ENCODE measurements at regions not wholly inside any gene's neighbourhood (a gene's known extent, or its start where the extent isn't known, plus 50 kb on each side); places are given as distances from the start of the nearest gene placed in this dataset.
A peak's percentile ranks its signal among the peaks of the same experiment; 100 is the strongest.

DNA sequence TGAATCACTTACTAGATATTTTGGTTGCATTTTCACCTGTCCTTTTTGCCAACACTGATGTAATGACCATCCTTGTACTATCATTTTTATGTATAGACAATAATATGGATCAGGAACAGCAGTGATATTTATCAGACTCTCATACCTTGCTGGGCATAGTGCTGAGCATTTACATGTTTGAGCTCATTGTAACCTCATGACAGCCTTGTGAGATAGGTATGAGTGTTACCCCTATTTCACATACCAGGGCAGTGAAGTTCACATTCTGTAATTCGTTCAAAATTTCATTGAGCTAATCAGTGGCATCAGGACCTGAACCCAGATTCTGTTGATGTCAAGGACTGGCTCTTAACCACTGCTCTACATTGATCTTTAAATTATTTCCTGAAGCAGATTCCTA, 221.5 kb upstream of the TBL1XR1 start:
- TF ChIP-seq TAF1 (IDR thresholded peaks at IDR 0.05; ENCODE audit: borderline replicate concordance, insufficient read depth, low read length) = no peak
- TF ChIP-seq POLR2AphosphoS5 (IDR thresholded peaks at IDR 0.05; ENCODE audit: low read depth, low read length) = no peak
- TF ChIP-seq FOXP2 (optimal IDR thresholded peaks at IDR 0.05; ENCODE audit: borderline replicate concordance, extremely low read depth, extremely low read length, insufficient read depth) = no peak
- no peak for TF ChIP-seq SIN3A (IDR thresholded peaks at IDR 0.05; ENCODE audit: borderline replicate concordance, insufficient read depth, low read length)
- TF ChIP-seq, protein P1, sequence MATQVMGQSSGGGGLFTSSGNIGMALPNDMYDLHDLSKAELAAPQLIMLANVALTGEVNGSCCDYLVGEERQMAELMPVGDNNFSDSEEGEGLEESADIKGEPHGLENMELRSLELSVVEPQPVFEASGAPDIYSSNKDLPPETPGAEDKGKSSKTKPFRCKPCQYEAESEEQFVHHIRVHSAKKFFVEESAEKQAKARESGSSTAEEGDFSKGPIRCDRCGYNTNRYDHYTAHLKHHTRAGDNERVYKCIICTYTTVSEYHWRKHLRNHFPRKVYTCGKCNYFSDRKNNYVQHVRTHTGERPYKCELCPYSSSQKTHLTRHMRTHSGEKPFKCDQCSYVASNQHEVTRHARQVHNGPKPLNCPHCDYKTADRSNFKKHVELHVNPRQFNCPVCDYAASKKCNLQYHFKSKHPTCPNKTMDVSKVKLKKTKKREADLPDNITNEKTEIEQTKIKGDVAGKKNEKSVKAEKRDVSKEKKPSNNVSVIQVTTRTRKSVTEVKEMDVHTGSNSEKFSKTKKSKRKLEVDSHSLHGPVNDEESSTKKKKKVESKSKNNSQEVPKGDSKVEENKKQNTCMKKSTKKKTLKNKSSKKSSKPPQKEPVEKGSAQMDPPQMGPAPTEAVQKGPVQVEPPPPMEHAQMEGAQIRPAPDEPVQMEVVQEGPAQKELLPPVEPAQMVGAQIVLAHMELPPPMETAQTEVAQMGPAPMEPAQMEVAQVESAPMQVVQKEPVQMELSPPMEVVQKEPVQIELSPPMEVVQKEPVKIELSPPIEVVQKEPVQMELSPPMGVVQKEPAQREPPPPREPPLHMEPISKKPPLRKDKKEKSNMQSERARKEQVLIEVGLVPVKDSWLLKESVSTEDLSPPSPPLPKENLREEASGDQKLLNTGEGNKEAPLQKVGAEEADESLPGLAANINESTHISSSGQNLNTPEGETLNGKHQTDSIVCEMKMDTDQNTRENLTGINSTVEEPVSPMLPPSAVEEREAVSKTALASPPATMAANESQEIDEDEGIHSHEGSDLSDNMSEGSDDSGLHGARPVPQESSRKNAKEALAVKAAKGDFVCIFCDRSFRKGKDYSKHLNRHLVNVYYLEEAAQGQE (IDR thresholded peaks at IDR 0.05; ENCODE audit: insufficient read depth in 1 of 2, low read depth in 2 of 2, low read length in 2 of 2) = no peak

DNA sequence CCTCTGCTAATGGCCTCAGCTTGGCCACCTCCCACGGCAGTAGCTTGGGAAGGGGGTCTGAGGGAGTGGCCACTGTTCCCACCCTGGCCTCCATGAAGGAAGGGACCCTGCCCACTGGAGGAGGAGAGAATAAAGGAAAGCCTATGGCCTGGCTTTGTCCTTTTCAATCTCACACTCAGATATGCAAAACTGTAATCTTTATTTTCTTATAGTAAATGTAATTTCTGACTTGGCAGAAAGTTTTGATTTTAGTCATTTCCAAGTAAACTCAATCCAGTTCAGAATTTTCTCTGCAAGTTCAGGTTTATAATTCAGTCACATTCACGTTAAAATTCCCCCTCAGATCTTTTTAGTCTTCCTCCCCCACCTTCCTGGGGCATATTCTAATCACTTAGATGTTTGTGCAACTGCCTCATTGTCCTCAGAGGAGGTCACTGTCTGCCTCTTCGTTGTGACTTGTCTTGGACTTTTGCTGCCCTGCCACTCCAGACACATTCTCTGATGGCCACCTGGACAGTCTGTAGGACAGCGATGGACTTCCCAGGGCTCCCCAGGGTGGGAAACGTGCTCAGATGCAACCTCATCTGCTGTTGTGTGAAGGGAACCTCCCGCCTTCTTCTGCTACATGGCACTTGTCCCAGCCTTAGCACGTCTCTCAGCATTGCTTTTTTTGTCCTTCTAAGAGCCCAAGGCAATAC, 222.8 kb upstream of the TBL1XR1 start:
- peak; percentile 15 for TF ChIP-seq FOXP2 (optimal IDR thresholded peaks at IDR 0.05; ENCODE audit: borderline replicate concordance, extremely low read depth, extremely low read length, insufficient read depth)
- no peak for TF ChIP-seq POLR2AphosphoS5 (IDR thresholded peaks at IDR 0.05; ENCODE audit: low read depth, low read length)

GRCh38 chr3:177420651-177421480, 223.6 kb upstream of the TBL1XR1 start:
- TF ChIP-seq TAF1 (IDR thresholded peaks at IDR 0.05; ENCODE audit: borderline replicate concordance, insufficient read depth, low read length) = no peak
- TF ChIP-seq, protein P1 (IDR thresholded peaks at IDR 0.05; ENCODE audit: insufficient read depth in 1 of 2, low read depth in 2 of 2, low read length in 2 of 2) = no peak
- no peak for TF ChIP-seq SIN3A (IDR thresholded peaks at IDR 0.05; ENCODE audit: borderline replicate concordance, insufficient read depth, low read length)
- TF ChIP-seq POLR2AphosphoS5 (IDR thresholded peaks at IDR 0.05; ENCODE audit: low read depth, low read length) = no peak
- no peak for TF ChIP-seq FOXP2 (optimal IDR thresholded peaks at IDR 0.05; ENCODE audit: borderline replicate concordance, extremely low read depth, extremely low read length, insufficient read depth)

GRCh38 chr3:177421481-177421785, 224.2 kb upstream of the TBL1XR1 start:
- TF ChIP-seq FOXP2 (optimal IDR thresholded peaks at IDR 0.05; ENCODE audit: borderline replicate concordance, extremely low read depth, extremely low read length, insufficient read depth) = no peak
- no peak for TF ChIP-seq SIN3A (IDR thresholded peaks at IDR 0.05; ENCODE audit: borderline replicate concordance, insufficient read depth, low read length)
- TF ChIP-seq, protein P1 (IDR thresholded peaks at IDR 0.05; ENCODE audit: insufficient read depth in 1 of 2, low read depth in 2 of 2, low read length in 2 of 2) = no peak
- no peak for TF ChIP-seq TAF1 (IDR thresholded peaks at IDR 0.05; ENCODE audit: borderline replicate concordance, insufficient read depth, low read length)
- TF ChIP-seq POLR2AphosphoS5 (IDR thresholded peaks at IDR 0.05; ENCODE audit: low read depth, low read length) = no peak

GRCh38 chr3:177424521-177424920, 227.2 kb upstream of the TBL1XR1 start:
- TF ChIP-seq SIN3A (IDR thresholded peaks at IDR 0.05; ENCODE audit: borderline replicate concordance, insufficient read depth, low read length) = no peak
- peak; percentile 39 for TF ChIP-seq FOXP2 (optimal IDR thresholded peaks at IDR 0.05; ENCODE audit: borderline replicate concordance, extremely low read depth, extremely low read length, insufficient read depth)
- TF ChIP-seq, protein P1 (IDR thresholded peaks at IDR 0.05; ENCODE audit: insufficient read depth in 1 of 2, low read depth in 2 of 2, low read length in 2 of 2) = no peak
- no peak for TF ChIP-seq POLR2AphosphoS5 (IDR thresholded peaks at IDR 0.05; ENCODE audit: low read depth, low read length)
